ENCODE measurements at regions not wholly inside any gene's neighbourhood (a gene's known extent, or its start where the extent isn't known, plus 50 kb on each side); places are given as distances from the start of the nearest gene placed in this dataset.
"Not testable (repeated sequence)": the region's sequence is repeated elsewhere in the genome, so short reads cannot be mapped to it uniquely, and the experiment has no call there.

DNA sequence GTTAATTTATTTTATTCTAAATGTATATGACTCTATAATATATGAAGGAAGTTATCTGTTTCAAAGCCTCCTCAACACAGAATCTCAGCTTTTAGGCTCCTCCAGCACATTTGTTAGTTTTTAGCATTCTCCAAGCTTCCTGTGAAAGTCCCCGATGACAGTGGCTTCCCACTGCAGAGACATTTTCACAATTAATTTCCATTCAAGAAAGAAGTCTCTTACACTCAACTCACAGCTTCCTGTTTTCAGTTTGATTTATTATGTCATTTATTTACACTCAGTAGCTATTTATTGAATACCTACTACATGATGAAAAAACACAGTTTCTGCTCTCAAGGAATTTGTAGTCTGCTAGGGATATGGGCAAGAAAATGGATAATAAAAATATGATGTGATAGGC, 2228.2 kb upstream of the WWC1 start:
- DNase-seq: no peak

DNA sequence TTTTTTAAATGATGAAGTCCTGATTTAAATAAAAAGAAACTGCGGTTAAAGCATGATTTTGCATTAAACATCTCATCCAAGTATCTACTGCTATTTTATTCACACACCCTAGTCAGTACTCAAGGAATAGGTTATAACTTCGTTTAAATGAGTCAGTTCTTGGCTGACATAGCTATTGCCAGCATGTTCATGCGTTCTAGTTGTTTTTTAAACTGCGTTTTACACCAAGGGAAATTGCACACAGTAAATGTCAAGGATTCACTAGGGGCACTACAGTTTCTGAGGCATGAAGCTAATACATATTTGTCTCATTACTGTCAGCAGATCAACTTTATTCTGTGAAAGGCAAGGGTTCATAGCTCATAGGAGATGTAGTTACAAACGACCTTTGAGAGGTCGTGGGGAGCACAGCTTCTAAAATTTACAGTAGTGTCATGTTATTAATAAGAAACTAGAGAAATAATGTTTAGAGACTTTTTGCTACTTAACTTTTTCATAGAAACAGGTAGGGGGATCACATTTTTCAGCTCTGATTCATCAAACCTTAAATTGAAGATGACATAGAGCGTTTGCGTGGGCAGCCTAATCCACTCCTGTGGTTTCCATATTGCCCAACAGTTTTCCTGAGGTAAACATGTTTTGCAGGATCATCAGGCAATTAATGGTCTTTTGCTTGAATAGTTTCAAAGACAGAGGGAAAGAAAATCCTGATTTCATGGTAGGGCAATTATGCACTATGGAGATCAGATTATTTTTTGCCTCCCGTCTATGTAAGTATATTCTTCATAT, 2222.7 kb upstream of the WWC1 start:
- DNase-seq: no peak

DNA sequence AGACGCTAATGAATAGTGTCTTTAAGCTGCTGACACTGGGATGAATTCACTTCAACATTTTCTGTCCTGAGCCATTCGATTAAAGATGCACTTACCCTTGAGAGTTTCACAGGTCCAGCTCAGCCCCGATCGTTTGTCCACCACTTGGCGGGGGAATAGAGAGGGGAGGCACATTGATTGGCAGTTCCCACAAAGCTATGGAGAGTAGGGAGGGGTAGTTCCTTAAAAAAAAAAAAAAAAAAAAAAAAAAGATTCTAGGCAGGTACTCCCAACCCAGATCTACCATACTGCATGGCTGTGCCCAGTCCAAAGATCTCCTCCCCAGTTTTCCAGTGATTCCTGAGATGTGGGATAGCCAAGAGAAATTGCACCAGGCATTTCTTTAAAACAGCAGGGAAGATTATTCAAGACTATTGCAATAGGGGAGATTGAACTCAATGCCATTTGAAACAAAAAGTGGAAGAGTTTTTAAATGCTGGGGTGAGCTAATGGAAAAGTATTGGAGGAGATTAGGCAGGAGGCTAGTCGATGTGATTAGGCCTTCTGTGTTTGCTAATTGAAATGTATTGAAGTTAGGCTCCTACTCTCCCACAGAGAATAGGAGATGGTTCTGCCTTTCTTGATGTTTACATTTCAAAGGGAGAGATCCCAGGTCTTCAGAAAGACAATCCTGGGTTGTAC, 2217.4 kb upstream of the WWC1 start:
- DNase-seq: no peak

DNA sequence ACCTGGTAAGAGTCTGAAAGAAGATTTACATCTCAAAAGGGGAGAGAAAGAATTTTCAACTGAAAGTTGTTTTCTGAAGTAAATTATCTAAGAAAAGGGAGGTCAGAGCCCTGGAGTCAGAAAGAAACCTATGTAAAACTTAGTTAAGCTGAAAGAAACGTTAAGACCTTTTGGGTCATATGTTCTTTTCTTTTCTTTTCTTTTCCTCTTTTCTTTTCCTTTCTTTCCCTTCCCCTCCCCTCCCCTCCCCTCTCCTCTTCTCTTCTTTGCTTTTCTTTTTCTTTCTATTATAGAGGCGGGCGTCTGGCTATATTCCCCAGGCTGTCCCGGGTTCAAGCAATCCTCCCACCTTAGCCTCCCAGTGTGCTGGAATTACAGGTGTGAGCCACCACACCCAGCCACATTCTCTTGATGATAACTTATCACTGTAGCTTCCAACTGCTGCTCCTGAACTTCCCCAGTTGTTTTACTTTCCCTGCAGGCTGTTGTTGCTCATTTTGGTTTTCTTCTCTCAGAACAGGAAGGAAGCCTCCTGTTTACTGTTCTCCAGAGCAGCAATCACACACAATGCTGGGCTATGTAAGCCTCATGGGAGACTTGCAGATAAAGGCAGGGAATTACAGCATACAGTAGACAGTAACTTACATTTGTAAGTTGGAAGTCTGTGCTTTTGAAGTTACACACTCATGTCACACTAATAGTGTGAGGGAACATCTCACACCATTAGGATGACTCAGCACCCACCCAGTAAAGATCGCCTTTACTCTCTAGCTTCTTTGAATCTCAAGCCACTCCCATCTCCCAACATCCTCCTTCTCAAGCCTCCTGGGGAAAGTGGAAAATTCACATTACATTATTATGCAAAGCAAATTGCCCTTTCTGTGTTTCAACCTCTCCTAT, 2216.6 kb upstream of the WWC1 start:
- DNase-seq: no peak

DNA sequence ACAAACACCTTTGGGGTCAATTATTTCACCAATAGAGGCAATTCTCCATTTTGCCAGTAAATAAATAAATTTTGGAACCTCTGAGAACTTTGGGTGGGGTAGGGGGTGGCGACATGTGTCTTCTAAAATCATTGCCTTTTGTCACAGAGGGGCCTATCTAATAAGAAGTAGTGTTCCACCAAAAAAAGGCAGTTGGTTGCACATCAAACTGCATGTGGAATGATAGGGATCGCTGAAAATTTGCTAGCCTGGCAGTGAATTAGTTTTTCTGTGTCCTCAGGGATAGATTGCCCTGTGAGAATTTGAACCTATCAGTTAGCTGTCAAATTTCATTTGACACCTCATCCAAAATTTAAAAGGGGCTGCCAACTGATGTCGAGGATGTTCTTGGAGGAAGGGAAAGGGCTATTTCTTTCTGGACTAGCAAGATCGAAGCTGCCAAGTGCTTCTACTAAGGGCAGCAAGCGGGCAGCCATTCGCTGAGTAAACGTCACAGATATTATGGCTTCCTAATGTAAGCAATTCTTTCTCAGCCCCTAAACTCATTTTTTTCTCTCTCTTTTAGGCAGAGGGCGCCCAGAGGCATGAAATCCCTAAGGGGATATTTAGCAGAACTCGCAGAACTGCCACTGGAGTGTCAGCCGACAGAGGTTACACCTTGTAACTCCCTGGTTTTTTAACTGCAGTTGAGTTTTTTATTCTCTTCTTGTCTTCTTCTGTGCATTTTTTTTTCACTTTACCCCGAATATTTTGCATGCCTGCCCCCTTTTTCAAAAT, 2208.1 kb upstream of the WWC1 start:
- DNase-seq: no peak

DNA sequence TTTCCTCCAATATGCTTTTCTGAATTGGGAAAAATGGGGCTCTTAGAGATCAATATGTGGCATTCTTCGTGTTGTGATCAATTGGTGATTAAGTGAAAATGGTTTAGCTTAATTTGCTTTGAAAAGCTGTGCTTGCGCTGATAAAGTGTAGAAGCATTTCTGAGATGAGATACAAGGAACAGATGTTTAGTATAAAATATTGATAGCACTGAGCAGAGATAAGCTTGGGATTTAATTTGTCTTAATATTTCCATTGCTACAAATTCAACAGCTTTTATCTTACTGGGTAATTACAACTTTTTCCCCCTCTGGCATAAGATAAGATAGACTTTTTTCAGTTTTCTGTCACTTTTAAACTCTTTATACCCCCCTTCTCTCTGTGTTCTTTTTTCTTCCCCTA, 2204.9 kb upstream of the WWC1 start:
- DNase-seq: no peak

DNA sequence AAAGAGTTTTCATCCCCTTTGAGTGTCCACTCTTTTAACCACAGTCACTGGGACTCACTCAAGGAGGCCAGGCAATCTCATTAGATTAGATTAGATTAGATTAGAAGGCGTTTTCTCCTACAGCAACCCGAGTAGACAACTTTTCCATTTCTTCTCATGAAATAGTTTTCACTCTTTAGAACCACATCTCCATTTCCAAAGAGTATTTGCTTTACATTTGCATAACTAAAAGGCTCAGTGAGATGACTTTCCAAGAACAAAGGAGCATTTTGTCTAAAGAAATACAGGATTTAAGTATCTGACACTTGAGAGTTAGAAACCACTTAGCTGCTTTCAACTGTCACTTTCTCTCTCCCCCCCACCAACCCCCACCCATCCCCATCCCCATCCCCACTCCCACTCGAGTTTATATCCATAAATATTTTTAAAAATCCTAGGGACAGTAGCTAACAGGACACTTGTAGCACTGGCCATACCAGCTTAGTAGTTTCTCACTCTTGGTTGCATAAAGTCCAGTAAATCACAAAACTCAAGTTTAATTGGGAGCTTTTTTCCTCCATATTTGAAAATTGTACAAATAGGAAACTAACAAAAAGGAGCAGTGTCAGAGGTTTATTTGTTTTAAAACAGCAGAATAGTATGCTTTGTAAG, 2202.9 kb upstream of the WWC1 start:
- DNase-seq: no peak

DNA sequence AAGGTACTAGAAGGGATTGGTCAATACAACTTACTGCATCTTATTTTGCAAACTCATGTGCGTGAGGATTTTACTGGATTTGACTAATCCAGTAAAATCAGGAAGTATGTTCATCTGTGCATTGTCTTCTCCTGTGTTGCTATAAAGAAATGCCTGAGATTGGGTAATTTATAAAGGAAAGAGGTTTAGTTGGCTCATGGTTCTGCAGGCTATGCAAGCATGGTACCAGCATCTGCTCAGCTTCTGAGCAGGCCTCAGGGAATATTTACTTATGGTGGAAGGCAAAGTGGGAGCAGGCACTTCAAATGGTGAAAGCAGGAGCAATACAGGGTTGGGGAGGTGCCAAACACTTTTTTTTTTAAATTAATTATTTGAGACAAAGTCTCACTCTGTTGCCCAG, 2199.5 kb upstream of the WWC1 start:
- DNase-seq: no peak

DNA sequence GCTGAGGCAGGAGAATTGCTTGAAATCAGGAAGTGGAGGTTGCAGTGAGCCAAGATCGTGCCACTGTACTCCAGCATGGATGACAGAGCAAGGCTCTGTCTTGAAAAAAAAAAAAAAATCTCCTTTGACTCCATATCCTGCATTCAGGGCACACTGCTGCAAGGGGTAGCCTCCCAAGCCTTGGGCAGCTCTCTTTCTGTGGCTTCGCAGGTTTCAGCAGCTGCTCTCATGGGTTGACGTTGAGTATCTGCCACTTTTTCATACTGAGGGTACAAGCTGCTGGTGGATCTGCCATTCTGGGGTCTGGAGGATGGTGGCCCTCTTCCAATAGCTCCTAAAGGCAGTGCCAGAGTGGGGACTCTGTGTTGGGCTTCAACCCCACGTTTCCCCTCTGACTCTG, 2198.1 kb upstream of the WWC1 start:
- DNase-seq: no peak

DNA sequence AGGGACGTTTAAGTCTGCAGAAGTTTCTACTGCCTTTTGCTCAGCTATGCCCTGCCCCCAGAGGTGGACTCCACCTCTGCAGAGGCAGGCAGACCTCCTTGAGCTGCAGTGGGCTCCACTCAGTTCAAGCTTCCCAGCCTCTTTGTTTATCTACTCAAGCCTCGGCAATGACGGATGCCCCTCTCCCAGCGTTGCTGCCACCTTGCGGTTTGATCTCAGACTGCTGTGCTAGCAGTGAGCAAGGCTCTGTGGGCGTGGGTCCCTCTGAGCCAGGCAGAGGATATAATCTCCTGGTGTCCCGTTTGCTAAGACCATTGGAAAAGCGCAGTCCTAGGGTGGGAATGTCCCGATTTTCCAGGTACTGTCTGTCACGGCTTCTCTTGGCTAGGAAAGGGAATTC, 2188.5 kb upstream of the WWC1 start:
- peak; percentile 1 to 2 for DNase-seq

DNA sequence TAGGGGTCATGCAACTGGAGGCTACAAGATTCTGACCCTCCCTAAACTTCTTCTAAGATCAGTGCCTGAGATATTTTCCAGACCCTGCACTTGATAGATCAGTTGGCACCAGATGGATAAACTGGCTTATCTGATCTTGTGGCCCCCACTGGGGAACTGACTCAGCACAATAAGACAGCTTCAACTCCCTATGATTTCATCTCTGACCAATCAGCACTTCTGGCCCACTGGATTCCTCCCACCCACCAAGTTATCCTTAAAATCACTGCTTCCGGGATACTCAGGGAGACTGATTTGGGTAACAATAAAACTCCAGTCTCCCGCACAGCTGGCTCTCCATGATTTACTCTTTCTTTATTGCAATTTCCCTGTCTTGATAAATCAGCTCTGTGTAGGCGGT, 2180.4 kb upstream of the WWC1 start:
- DNase-seq: no peak

DNA sequence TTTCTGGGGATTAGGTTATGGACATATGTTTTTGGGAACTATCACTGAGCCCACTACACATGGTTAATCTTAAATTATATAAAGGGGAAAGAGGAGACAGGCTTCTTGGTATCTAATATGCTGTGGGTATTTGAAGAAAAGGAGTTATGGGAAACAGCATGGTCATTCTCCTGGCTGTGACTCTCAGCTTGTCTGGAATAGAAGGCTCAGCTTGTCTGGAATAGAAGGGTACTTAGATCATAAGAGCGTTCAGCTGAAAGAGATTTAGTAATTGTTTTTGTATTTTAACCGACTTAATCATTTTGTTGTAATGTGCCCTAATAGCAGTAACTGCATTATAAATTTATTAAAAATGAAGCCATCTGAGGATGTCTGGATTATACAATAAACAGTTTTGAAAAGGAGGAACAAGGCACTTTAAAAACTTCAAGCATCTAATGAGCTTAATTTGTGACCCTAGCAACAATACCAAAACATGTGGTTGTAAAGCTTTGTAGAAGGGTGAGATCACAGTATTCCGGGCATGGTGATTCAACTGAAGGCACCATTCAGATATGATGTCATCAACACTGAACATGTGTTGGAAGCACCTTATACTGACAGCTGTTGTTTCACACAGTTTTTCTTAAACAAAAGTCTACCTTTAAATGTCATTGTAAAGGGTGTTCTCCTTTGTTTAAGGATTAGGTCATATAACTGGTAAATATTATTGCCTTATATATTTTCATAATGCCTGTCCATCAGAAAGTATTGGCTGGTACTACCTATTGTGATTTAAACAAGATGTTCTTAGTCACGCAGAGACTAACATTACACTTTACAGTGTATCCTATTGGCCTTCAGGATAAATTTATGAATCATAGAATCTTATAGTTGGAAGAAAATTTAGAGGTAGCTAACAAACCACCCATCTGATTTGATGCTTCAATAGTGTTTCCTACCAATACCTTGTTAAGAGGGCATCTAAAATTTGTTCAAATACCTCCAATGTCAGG, 2174.1 kb upstream of the WWC1 start:
- DNase-seq: no peak

DNA sequence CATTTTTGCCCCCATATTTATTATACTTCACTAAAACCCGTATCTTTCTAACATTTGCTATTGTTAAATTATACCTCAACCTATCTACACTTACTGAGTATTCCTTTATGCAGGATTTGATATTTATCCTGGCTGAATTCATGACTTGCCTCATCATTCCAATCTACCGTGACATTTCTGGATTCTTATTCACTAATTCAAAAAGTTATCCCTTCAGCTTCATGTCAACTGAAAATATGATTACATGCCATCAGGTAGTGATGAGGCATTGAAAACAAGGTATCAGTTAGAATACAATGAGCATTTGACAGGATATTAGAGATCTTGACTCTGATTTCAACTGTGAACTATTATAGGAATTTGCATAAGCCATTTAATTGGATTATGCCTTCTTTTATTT, 2171.9 kb upstream of the WWC1 start:
- no peak for DNase-seq

DNA sequence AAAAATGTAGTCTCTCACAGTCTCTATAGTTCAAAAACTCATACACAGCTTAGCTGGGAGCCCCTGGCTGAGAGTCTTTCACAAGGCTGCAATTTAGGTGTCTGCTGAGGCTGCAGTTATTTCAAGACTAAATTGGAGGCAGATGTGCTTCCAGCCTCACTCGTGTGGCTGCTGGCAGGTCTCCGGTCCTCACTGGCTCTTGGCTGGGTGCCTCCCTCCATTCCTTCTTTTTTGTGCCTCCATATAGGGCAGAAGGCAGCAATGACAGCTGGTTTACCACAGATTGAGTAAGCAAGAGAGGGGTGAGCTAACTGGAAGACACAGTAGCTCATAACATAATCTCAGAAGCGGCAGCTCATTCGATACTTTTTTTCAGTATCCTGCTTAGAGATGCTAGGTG, 2167.7 kb upstream of the WWC1 start:
- no peak for DNase-seq

DNA sequence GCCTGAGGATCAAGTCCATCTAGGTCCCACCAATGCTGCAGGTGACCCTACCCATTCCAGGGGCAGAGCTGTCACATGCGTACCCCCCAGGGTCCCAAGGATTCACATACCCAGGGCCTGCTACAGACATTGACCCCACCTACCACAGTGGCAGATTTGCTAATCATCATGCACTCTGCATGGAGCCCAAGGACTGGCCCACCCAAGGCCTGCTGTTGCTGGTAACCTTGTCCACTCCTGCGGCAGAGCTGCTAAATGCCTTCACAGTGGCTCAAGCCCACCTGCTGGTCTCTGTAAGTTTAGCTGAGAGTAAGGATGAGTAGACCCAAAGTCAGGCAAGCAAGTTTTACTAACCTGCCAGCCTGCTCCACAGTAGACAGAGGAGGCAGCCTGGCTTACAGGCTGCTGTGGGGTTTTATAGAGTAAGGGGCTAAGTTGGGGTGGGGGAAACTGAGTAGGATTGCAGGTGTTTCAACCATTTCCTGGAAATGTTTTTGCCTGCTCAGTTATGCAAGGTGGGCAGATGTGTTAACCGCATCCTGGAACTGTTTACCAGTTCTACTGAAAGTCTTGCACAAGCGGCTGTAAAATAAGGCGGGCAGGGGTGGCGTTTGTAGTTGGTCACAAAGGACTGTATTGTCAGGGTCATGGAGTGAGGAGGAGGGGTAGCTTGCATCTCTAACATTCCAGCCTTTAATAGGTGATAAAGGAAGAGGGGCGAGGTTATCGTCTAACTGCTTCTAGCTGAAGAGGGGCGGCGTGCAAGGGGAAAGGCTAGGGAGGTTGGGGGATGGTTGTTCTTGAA, 2163.5 kb upstream of the WWC1 start:
- DNase-seq: no peak

DNA sequence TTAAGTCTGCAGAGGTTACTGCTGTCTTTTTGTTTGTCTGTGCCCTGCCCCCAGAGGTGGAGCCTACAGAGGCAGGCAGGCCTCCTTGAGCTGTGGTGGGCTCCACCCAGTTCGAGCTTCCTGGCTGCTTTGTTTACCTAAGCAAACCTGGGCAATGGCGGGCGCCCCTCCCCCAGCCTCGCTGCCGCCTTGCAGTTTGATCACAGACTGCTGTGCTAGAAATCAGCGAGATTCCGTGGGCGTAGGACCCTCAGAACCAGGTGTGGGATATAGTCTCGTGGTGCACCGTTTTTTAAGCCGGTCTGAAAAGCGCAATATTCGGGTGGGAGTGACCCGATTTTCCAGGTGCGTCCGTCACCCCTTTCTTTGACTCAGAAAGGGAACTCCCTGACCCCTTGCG, 2146.3 kb upstream of the WWC1 start:
- not testable (repeated sequence) for DNase-seq

DNA sequence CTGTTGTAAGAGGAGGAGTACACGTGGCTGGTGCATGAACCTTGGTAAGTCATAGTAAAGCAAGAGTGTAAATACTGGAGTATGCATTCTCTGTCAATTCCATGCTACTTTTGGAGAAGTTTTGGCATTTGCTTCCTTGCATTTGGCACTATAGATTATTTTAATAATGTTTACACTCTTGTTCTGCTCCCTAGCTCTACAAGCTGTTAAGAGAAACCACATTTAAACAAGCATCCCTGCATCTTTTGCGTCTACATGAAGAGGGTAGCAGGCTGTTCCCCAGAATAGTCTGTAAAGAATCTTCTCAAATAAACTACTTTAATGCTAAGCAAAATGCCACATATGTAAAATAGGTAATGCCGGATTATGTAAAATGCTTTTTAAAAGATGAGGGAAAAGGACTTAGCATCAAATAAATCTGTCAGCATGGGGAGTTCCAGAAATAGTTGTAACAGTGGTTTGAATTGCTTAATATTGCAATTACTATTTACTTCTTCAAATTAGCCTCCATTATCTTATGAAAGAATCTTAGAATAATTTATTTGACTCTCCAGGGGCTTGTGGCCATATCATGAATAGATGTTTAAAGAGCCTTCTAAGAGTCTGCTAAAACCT, 2127.3 kb upstream of the WWC1 start:
- DNase-seq: no peak

DNA sequence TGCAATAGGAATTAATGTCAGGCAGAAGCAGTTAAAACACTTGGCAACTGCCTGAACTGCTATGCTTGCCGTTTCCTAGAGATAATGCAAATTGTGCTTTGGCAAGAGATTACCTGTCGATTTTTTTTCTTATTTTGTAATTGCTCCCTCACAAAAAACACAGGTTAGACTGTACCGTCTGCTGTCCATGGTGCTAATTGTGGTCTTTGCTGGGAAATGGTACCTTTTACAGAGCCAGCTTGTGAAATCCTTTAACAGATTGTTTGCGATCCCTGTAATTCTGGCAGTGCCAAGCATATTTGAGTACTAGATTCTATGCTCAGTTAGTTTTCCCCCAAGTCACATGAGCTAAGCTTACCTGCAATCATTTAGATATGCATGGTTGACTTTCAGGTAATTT, 2125.8 kb upstream of the WWC1 start:
- no peak for DNase-seq

DNA sequence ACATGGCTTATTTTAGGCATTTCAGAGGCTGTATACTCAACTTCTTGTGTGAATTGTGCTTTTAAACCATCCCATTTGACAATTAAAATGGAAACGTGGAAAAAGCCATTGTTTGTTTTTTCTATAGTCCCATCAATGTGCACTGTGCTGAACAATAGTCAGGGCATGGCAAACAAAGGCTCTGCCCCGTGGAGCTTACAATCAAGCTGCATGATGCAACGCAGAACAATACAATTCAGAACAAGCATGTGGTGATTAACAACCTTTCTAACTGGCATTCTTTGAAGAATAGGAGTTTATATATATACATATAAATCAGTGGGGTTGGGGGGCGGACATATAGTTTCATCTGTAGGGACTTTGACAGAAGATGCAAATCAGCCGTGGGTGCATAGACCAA, 2125.4 kb upstream of the WWC1 start:
- DNase-seq: no peak

DNA sequence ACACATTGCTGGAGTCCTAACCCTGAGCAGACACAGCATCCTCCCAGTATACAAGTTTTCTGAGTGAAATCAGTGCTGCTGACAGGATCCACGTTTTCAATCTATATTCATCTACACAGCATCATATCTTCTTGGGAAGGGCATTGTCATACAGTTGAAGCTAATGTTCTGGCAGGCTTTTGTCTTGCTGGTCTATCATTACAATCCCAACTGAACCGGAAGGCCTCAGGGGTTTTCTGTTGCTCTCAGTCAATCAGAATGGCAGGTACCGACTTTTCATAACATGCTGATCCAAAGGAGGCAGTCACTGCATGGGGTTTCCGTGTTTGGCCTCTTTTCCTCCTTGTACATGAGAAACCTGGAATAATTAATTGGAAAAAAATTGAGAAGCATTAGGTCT, 2118.8 kb upstream of the WWC1 start:
- no peak for DNase-seq
